ENCODE measurements at regions not wholly inside any gene's neighbourhood (a gene's known extent, or its start where the extent isn't known, plus 50 kb on each side); places are given as distances from the start of the nearest gene placed in this dataset.

DNA sequence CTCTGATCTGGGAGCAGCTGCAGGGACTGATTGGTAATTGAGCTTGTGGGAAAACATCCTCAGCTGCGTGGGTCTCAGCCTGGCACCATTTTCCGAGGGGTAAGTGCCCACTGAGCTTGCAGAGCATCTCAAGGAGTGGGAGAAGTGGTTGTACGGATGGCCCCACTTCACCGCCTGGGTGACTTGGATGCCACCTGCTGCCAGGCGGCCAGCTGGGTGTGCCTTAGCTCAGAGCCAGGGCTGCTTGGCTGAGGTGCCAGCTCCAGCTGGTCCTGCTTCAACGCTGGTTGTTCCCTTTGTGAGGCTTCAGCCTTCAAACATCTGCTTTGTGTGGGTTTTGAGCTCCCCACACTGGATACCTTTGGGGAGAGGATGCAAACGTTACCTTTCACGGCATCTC is 482.7 kb upstream of the EEF2KMT start:
- TF ChIP-seq CTCF (IDR thresholded peaks at IDR 0.05) = no peak
- TF ChIP-seq POLR2A (IDR thresholded peaks at IDR 0.05) = no peak
